Vagina (tissue), 2 donors: ENCODE measurements at regions not wholly inside any gene's neighbourhood (a gene's known extent, or its start where the extent isn't known, plus 50 kb on each side); places are given as distances from the start of the nearest gene placed in this dataset.

Experiments
- CTCF ChIP-seq, 3 experiments: fragments of 450-650 bp in 2 of 3; fragments of 200-600 bp in 1 of 3; sonication (generic) in 1 of 3; IDR thresholded peaks; one replicate each; pipeline ENCODE4 v1.5.1; 2017 to 2019; ENCODE audit warnings: antibody characterized with exemption in 3 of 3, mild to moderate bottlenecking in 2 of 3, moderate library complexity in 2 of 3
- POLR2A ChIP-seq, 2 donors: fragments of 450-650 bp; IDR thresholded peaks; one replicate each; pipeline ENCODE4 v1.6.1; 2017; ENCODE audit warnings: antibody characterized with exemption in 2 of 2, mild to moderate bottlenecking in 2 of 2, moderate library complexity in 2 of 2
- POLR2AphosphoS5 ChIP-seq, 2 donors: sonication (generic); formaldehyde crosslinking; IDR thresholded peaks; one replicate each; pipeline ENCODE4 v1.9.0; 2017; ENCODE audit warnings: antibody characterized with exemption in 2 of 2, mild to moderate bottlenecking in 2 of 2, low read depth in 1 of 2; ENCODE audit not compliant: insufficient read depth in 1 of 2

GRCh38 chr1:29916656-29917369, 680.5 kb downstream of the PTPRU start:
- TF ChIP-seq CTCF (IDR thresholded peaks at IDR 0.05) (no peak), POLR2A (IDR thresholded peaks at IDR 0.05) (no peak), POLR2AphosphoS5 (IDR thresholded peaks at IDR 0.05; ENCODE audit: insufficient read depth in 1 of 2, low read depth in 1 of 2) (no peak)
